WERI-Rb-1 (cell line): ENCODE measurements at regions not wholly inside any gene's neighbourhood (a gene's known extent, or its start where the extent isn't known, plus 50 kb on each side); places are given as distances from the start of the nearest gene placed in this dataset.

Source experiments
- DNase-seq: peaks from one replicate; pipeline ENCODE4 v3.0.0-alpha.2; 2020
- H3K27ac ChIP-seq: fragments of 250-450 bp; sonication (Bioruptor Pico); 2 replicates; pipeline ENCODE4 v1.5.1; 2020; ENCODE audit warnings: mild to moderate bottlenecking, moderate library complexity
- H3K27me3 ChIP-seq: fragments of 250-450 bp; sonication (Bioruptor Pico); 2 replicates; pipeline ENCODE4 v1.5.1; 2021; ENCODE audit warnings: mild to moderate bottlenecking, low read depth, moderate library complexity; ENCODE audit not compliant: insufficient read depth, severe bottlenecking
- H3K36me3 ChIP-seq: fragments of 250-450 bp; sonication (Bioruptor Pico); 2 replicates; pipeline ENCODE4 v1.5.1; 2020; ENCODE audit warnings: mild to moderate bottlenecking, moderate library complexity
- H3K4me3 ChIP-seq: 2 replicates; pipeline ENCODE4 v1.5.1; 2011; ENCODE audit warnings: low read depth, mild to moderate bottlenecking, control low read depth, low read length
- H3K9me3 ChIP-seq: fragments of 250-450 bp; sonication (Bioruptor Pico); 2 replicates; pipeline ENCODE4 v1.5.1; 2021; ENCODE audit warnings: mild to moderate bottlenecking, moderate library complexity; ENCODE audit not compliant: severe bottlenecking
- TF ChIP-seq, protein P1 (sequence below): IDR thresholded peaks from 2 replicates; pipeline ENCODE4 v1.5.1; 2011; ENCODE audit warnings: low read depth, mild to moderate bottlenecking, control low read depth, inconsistent platforms, low read length

DNA sequence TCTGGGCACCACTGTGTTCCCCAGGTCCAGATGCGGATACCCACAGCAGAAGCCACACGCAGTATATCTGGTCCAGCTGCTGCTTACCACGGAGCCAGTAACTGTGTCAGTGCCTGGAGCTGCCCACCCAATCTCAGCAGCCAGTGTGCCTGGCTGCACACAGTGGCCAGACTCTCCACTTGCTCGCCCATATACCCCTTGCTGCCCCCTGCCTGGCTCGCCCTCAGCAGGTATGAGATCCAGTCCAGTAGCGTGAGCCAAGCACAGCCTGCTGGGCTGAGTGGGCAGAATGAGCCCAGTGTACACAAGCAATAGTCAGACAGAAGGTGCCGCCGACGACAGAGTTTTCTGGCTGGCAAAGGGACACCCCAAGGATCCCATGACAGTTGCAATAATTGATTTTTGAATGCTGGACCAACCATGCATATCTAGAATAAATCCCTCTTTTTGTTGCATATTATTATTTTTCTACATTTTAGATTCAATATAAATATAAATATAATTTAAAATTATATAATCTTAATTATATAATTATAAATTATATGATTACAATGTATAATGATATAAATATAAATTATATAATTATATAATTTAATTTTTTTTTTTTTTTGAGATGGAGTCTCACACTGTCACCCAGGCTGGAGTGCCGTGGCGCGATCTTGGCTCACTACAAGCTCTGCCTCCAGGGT is 918.8 kb upstream of the MIR17HG start:
- H3K27ac ChIP-seq, result no peak overlapping the region
- TF ChIP-seq, protein P1, sequence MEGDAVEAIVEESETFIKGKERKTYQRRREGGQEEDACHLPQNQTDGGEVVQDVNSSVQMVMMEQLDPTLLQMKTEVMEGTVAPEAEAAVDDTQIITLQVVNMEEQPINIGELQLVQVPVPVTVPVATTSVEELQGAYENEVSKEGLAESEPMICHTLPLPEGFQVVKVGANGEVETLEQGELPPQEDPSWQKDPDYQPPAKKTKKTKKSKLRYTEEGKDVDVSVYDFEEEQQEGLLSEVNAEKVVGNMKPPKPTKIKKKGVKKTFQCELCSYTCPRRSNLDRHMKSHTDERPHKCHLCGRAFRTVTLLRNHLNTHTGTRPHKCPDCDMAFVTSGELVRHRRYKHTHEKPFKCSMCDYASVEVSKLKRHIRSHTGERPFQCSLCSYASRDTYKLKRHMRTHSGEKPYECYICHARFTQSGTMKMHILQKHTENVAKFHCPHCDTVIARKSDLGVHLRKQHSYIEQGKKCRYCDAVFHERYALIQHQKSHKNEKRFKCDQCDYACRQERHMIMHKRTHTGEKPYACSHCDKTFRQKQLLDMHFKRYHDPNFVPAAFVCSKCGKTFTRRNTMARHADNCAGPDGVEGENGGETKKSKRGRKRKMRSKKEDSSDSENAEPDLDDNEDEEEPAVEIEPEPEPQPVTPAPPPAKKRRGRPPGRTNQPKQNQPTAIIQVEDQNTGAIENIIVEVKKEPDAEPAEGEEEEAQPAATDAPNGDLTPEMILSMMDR, result no peak

DNA sequence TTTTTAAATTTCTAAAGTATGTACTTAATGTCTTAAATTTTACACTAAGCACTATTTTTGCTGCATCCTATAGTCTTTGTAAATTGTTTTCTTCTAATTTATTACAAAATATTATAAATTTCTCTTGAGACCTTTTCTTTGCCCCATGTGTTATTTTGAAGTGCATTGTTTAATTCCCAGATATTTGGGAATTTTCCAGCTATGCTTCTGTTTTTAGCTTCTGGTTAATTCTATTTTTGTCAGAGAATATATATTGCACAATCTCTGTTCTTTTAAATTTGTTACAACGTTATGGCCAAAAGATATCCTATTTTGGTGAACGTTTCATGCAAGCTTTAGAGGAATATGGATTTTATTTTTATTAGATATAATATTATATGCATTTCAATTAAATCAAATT is 917.4 kb upstream of the MIR17HG start:
- H3K27me3 ChIP-seq, result no peaks in the 10 kb centered on the region
- no peaks in the 10 kb centered on the region for H3K9me3 ChIP-seq

More for the DNA sequence above, 918.8 kb upstream of the MIR17HG start:
- DNase-seq, result no peak
- H3K9me3 ChIP-seq, result no peaks in the 10 kb centered on the region
- H3K36me3 ChIP-seq, result no peaks in the 10 kb centered on the region
- no peaks in the 10 kb centered on the region for H3K27me3 ChIP-seq
- H3K4me3 ChIP-seq, result no peak overlapping the region

DNA sequence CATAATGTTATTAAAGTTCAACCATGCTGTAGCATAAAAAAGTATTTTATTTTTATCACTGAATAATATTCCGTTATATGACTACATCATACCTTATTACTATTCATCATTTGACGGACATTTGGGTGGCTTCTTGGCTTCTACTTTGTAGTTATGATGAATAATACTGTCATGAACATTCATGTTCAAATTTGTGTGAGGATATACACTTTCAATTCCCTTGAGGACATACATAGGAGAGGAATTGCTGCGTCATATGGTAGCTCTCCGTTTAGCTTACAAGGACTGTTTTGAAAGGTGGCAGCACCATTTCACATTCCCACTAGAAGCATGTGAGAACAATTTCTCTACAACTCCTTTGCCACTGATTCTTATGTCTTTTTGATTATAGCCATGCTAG is 910.8 kb upstream of the MIR17HG start:
- H3K9me3 ChIP-seq, result no peaks in the 10 kb centered on the region
- TF ChIP-seq, protein P1, result no peak
- no peak overlapping the region for H3K4me3 ChIP-seq
- H3K36me3 ChIP-seq, result no peaks in the 10 kb centered on the region
- H3K27me3 ChIP-seq, result no peaks in the 10 kb centered on the region
- no peak overlapping the region for H3K27ac ChIP-seq
- no peak for DNase-seq

More for the DNA sequence above, 917.4 kb upstream of the MIR17HG start:
- Histone ChIP-seq H3K36me3 (no peaks in the 10 kb centered on the region), H3K27ac (no peak overlapping the region), H3K4me3 (no peak overlapping the region)
- TF ChIP-seq, protein P1, result no peak
- no peak for DNase-seq

DNA sequence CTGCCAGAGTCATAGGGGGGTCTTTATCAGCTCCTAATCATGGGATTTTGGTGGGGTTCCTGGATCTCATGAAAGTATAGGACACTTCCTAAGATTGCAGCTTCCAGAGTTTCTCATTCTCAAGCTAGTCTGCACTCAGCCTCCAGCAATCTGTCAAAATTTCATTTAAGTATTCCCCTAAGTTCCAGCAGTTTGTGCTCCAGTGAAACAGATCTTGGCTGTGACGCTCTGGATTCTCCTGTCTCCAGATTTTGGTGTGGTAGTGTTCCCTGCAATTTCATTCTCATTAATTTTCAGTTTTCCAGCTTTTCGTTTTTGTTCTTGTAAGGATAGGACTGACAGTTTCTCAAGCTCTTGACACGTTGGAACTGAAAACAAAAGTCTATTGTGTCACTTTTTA is 908.9 kb upstream of the MIR17HG start:
- TF ChIP-seq, protein P1, result no peak
- Histone ChIP-seq H3K9me3 (no peaks in the 10 kb centered on the region), H3K36me3 (no peaks in the 10 kb centered on the region), H3K27ac (no peak overlapping the region), H3K27me3 (no peaks in the 10 kb centered on the region), H3K4me3 (no peak overlapping the region)
- DNase-seq, result no peak

DNA sequence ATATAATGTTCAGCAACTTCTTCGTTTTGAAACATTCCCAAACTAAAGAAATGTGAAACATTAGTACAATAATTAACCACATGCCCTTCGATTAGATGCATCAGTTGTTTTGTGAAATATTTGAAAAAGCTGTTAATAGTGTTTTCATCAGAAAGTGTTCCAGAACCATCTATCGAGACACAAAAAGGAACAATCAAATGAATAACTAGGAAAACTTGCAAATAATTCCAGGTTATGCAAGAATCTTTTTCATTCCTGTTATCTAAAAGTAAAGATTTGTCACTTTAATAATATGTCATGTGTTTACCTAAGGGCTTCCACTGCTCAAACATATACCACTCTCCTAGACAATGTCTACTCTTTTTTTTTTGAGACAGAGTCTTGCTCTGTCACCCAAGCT is 904.2 kb upstream of the MIR17HG start:
- H3K27me3 ChIP-seq, result no peaks in the 10 kb centered on the region
- DNase-seq, result no peak
- no peak overlapping the region for H3K27ac ChIP-seq
- H3K4me3 ChIP-seq, result no peak overlapping the region
- TF ChIP-seq, protein P1, result no peak
- no peaks in the 10 kb centered on the region for H3K36me3 ChIP-seq
- no peaks in the 10 kb centered on the region for H3K9me3 ChIP-seq

DNA sequence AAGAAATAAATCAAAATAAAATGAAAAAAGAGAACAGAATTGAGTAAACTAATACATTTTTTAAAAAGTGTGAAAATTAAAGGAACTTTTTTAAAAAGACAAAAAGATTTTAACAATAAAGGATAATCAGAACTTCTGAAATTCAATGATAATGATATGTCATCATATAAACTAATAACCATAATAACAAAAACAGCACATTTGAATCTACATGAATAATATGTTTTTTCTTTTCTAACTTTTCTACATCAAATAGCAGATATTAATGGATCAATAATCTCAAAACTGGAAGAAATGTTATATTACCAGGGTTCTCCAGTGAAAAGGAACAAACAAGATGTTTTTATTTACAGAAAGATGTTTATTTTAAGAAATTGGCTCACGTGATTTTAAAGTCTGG is 903.3 kb upstream of the MIR17HG start:
- H3K9me3 ChIP-seq, result no peaks in the 10 kb centered on the region
- no peak overlapping the region for H3K4me3 ChIP-seq
- H3K27ac ChIP-seq, result no peak overlapping the region

More for the DNA sequence above, 903.3 kb upstream of the MIR17HG start:
- TF ChIP-seq, protein P1, result no peak
- no peaks in the 10 kb centered on the region for H3K27me3 ChIP-seq
- DNase-seq, result no peak
- no peaks in the 10 kb centered on the region for H3K36me3 ChIP-seq
